KBM-7 (cell line): ENCODE measurements at regions not wholly inside any gene's neighbourhood (a gene's known extent, or its start where the extent isn't known, plus 50 kb on each side); places are given as distances from the start of the nearest gene placed in this dataset.
A peak's percentile ranks its signal among the peaks of the same experiment; 100 is the strongest.

Source experiments
- DNase-seq: peaks from one replicate; pipeline ENCODE4 v3.0.0-alpha.2; 2015
- in situ Hi-C: fragments of 300-500 bp; cut with MboI; formaldehyde crosslinking; loops from 2 replicates; pipeline ENCODE4 v1.14.3; 2020; ENCODE audit warnings: low sequenced_read_pairs, low pct_unique_long_range_greater_than_20kb, mixed read lengths

DNA sequence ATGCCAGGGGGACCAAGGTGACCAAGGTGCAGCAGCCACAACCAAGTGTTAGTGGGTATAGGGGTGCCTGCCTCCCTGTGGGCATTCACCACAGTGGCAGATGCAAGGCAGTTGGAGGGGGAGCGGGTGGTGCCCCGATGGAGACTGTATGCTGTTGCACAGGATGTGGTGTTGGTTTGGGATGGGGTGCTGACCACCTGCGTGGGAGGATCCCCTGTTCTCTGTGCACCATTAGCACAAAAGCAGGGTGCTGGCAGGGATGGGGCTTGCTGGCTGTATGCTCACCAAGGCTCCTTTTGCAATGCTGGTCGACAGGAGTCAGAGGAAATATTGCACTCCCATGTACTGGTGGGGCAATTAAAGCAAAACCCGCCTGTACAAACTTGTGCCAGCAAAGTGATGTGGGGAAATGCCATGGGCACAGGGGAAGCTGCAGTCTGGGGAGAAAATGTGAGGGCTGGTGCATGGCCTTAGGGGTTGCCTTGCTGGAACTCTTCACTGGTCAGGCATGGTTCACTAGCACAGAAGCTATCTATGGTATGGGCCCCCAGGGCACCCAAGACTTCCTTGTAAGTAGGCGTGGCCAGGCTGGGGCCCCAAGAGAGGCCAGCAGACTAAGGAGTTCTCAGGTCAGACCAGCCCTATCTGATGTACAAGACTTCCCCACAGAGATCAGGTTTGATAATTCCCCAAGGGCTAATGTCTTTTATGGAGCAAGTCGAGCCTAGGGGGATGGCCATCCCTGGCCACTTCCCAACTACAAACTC is 51.9 kb upstream of the GNAT3 start:
- in situ Hi-C loops, result no loop called here
- DNase-seq, result no peak

DNA sequence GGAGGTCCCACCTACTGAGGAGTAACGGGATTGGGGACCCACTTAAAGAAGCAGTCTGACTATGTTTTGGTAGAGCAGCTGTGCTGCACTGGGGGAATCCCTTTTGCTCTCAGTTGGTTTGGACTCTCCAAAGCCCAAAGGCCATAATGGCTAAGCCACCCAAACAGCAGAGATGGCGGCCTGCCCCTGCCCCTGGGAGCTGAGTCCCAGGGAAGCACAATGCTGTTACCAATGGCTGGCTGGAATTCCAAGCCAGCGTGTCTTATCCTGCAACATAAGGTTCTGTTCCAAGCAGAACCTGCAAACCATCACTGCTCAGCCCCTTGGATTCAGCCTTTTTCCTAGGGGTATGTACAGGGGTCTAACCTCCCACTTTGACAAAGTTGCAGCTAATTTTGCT is 53.7 kb upstream of the GNAT3 start:
- in situ Hi-C loops, result no loop called here

DNA sequence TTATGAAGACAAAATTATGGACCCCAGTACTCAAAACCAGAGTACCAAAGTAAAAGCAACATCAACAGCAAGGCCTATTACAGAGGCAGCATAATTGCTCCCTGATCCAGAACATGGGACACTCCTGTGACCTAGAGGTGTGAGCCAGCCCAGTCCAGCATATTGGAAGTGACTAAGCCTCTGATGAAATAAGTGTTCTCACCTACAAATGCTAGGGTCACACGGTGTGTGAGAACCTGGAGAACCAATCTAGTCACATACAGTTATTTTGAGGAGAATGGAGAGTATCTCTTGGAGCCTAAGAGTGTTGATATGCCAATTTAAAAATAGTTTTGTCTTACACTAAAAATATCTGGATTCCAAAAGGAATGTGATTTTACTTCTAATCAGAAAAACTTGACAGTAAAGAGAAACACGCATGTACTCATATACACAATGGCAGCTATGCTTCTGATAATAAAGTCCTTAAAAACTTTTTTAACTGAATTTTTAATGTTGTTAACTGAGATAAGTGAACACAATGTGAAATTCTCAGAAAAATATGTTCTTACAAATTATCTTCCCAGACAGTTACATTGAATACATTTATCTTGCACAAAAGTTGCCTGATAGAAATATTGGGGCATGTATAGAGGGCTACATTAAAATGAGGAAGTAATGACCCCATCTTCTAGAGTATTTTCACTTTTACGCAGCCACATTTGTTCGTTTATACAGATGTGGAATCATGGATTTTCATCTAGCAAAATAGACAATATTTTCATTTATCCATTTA is 56.8 kb upstream of the CD36 start:
- no peak for DNase-seq
- in situ Hi-C loops, result no loop called here

More for the DNA sequence above, 53.7 kb upstream of the GNAT3 start:
- no peak for DNase-seq

DNA sequence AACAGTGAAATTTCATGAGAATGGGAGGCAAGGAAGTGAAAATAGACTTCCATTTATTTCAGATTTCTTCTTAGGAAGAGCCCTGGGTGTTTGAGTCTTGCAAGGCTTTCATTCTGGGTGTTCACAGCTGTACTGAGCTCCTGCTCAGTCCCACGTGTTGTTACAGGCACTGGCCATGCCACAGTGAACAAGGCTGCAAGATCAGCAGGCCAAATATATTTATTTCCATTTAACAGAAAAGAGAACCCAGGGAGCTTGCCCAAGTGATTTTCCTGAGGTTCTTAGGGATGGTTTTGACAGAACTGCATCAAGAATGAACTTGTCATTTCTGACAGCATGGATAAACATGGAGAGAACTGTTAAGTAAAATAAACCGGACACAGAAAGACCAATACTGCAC is 54.5 kb upstream of the CD36 start:
- in situ Hi-C loops, result no loop called here
- no peak for DNase-seq

DNA sequence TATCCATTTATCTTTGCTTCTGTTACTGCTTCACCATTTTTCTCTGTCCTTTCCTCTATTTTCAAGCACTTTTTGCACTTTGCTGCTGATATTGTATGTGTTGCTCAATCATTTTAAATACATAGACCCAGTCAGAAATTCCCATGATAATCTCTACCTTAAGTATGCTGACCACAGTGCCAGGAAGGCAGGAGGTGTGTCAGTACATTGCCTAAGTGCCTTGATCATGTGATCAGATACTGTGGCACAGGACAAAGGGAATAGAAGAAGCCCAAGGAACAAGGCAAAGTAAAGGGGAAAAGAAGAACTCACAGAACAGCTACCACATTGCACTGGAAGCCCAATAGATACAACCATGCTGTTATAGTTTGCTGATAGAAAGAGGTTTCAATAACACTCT is 53.7 kb upstream of the CD36 start:
- in situ Hi-C loops, result no loop called here
- peak; percentile 27 for DNase-seq

DNA sequence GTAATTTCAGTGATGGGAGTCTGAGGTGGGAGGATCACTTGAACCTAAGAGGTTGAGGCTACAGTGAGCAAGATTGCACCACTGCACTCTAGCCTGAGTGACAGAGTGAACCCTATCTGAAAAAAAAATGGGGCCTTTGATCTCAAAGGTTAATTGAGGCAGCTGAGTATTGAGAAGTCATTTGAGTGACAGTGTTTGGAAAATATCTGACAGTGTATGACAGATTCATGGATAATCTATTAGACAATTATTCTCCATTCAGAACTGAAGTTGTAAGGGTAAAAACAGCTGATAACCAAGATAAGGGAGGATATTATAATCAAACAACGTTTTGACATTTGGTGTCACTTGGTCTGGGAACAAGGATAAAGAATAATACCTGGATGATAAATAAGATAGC is 50.9 kb upstream of the CD36 start:
- in situ Hi-C loops, result no loop called here

DNA sequence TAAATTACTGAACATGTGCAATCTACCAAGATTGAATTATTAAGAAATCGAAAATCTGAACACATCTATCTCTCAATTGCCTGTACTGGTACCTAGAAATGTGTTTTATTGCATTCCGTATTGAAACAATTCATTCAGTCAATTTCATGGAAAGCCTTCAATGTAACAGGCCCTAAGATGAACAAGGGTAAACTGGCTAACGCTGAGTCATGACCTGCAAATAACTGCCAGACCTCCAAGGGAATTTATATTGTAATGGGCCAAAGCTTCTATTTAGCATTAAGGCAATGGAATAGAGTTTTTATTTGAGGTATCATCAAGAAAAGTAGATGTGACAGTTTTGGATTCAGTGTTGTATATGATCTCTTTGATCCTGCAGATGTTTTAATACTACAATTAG is 49.9 kb upstream of the CD36 start:
- no peak for DNase-seq

More for the DNA sequence above, 50.9 kb upstream of the CD36 start:
- no peak for DNase-seq

More for the DNA sequence above, 49.9 kb upstream of the CD36 start:
- in situ Hi-C loops, result no loop called here
